AG09319 (cell line): ENCODE measurements at regions not wholly inside any gene's neighbourhood (a gene's known extent, or its start where the extent isn't known, plus 50 kb on each side); places are given as distances from the start of the nearest gene placed in this dataset.

ENCODE experiments used
- DNase-seq: peaks from one replicate; pipeline ENCODE4 v3.0.0-alpha.2; 2010; ENCODE audit warnings: low read depth; ENCODE audit errors: extremely low read depth
- CTCF ChIP-seq: IDR thresholded peaks from 2 replicates; pipeline ENCODE4 v1.5.1; 2011; ENCODE audit warnings: low read depth, mild to moderate bottlenecking, inconsistent platforms, low read length, moderate library complexity

DNA sequence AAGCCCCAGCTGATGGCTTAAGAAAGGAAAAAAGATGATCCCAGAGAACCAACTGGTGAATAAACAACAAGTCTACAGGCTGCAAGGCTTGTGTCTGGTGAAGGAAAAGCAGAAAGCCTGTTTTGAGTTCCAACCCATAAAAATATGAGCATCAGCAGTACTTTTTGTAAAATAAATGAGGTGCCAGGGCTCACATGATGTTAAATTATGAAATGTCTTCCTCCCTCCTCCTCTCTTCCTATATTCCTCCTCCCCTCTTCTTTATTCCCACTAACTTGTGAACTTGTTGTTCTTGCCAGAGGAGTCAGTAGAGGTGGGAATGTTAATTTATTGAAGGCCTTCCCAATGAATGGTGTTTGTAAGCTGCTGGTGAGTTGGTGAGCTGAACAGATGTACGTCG, 212.2 kb upstream of the CDH11 start:
- no peak for DNase-seq
- TF ChIP-seq CTCF: no peak

DNA sequence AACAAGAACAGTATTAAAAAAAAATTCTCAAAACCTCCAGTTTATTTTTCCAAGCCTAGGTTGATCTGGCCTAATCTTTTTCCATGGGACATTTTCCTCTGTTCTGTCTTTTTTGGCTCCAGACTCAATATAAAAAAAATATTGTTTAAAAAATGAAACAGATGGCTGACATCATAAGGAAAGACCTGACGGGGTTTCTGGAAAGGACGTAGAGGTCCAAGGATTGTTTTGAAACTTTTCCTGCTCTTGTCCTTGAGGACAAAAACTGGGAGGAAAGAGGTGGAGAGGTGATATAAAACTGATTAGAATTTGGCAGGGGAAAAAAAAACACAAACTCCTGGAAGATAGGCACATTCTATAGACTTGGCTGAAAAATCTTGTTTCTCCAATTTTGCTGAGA, 211.4 kb upstream of the CDH11 start:
- TF ChIP-seq CTCF: no peak
- DNase-seq: no peak

DNA sequence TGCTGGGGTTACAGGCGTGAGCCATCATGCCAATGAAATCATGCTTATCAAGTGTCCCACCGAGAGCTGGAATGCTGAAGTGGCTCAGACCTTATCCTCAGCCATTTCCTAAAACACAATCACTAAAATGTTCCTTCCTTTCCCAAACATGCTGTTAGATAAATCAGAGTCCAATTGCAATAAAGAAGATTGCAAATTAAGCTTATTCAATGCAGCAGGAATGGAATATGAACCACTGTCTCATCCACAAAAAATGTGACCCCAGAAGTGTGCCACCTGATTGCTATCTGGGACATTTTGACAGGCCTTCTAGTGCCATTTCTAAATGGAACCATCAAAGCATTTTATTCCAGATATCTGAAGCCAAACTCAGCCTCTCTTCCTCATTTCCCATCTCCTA, 205.5 kb upstream of the CDH11 start:
- TF ChIP-seq CTCF: no peak

DNA sequence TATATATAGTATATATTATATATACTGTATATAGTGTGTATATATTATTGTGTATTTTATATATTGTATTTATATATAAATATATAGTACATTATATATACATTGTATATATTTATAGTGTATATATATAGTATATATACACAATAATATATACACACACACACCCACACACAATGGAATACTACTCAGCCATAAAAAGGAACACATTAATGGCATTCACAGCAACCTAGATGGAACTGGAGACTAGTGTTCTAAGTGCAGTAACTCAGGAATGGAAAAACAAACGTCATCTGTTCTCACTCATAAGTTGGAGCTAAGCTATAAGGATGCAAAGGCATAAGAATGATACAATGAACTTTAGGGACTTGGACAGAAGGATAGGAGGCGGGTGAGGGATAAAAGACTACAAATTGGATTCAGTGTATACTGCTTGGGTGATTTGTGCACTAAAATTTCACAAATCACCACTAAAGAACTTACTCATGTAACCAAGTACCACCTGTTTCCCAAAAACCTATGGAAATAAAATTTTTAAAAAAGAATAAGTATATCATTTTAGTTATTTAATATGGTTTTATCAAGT, 201.9 kb upstream of the CDH11 start:
- no peak for DNase-seq
- no peak for TF ChIP-seq CTCF

More for the DNA sequence above, 205.5 kb upstream of the CDH11 start:
- no peak for DNase-seq

GRCh38 chr16:65319621-65320231, 197.9 kb upstream of the CDH11 start:
- no peak for TF ChIP-seq CTCF
- no peak for DNase-seq

- DNase-seq: no peak
- TF ChIP-seq CTCF: no peak
Observed at GRCh38 chr16:65318590-65319257, 196.9 kb upstream of the CDH11 start.

- TF ChIP-seq CTCF: no peak
- no peak for DNase-seq
Observed at GRCh38 chr16:65318138-65318537, 196.3 kb upstream of the CDH11 start.
